ENCODE measurements at regions not wholly inside any gene's neighbourhood (a gene's known extent, or its start where the extent isn't known, plus 50 kb on each side); places are given as distances from the start of the nearest gene placed in this dataset. TPM values are rescaled to one million over a fixed set of nuclear protein-coding genes. Genes with fewer than 3 reads are reported as not detected.
"Not testable (repeated sequence)": the region's sequence is repeated elsewhere in the genome, so short reads cannot be mapped to it uniquely, and the experiment has no call there.

DNA sequence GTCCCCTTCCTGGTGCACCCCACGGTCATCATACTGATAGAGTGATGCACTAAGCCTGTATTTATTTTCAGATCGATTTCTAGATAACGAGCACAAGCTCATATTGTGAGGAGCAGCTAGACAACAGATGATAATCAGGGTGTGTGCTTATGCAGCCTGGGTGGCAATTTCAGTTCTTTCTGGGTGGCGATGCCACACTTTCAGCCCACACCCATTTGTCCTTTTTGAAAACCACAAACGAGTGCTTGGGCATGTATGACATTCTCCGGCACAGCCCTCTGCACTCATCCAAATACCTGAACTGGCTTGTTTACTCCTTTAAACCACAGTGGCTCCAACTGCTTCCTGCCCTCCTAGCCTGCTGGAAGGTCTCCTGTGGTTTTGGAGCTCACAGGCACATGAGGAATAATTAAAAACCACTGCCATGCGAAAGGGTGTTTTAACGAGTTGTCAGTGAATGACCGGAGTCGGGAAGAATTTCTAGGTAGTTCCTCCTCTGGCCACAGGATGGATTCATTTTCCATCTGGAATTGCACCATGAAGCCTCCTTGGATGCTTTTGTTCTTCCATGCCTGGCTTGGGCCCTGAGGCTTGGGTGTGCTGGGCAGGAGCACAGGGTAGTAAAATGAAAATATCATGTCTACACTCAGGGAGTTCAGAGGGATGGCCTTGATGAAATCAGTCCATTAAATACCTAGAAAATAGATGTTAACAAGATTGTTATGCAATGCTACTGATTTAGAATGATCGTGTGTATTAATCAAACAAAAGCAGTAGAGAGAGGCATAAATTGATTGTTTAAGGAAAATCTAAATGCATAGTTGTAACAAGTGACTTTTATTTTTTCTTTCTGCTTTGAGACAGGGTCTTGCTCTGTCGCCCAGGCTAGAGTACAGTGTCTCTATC, 52.4 kb upstream of the ITGB1 start:
- 59 to 62% methylated on average over 12 of the region's 12 CpGs for WGBS, 2 donors
- peaks cover 0 to 12% (median 0%) of the 10 kb centered on the region in 4 donors for H3K4me1 ChIP-seq
- H3K27me3 ChIP-seq: no peaks in the 10 kb centered on the region
- H3K9me3 ChIP-seq: no peaks in the 10 kb centered on the region
- no peak for DNase-seq (ENCODE audit: low spot score in 2 of 2)
- H3K36me3 ChIP-seq: no peaks in the 10 kb centered on the region
- TF ChIP-seq, protein P1, sequence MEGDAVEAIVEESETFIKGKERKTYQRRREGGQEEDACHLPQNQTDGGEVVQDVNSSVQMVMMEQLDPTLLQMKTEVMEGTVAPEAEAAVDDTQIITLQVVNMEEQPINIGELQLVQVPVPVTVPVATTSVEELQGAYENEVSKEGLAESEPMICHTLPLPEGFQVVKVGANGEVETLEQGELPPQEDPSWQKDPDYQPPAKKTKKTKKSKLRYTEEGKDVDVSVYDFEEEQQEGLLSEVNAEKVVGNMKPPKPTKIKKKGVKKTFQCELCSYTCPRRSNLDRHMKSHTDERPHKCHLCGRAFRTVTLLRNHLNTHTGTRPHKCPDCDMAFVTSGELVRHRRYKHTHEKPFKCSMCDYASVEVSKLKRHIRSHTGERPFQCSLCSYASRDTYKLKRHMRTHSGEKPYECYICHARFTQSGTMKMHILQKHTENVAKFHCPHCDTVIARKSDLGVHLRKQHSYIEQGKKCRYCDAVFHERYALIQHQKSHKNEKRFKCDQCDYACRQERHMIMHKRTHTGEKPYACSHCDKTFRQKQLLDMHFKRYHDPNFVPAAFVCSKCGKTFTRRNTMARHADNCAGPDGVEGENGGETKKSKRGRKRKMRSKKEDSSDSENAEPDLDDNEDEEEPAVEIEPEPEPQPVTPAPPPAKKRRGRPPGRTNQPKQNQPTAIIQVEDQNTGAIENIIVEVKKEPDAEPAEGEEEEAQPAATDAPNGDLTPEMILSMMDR (IDR thresholded peaks at IDR 0.05): peak in 2 of 5 experiments; percentile 13 to 36
- no peak for TF ChIP-seq POLR2A (IDR thresholded peaks at IDR 0.05)
- no peak overlapping the region for H3K4me3 ChIP-seq
- no peak overlapping the region for H3K27ac ChIP-seq

DNA sequence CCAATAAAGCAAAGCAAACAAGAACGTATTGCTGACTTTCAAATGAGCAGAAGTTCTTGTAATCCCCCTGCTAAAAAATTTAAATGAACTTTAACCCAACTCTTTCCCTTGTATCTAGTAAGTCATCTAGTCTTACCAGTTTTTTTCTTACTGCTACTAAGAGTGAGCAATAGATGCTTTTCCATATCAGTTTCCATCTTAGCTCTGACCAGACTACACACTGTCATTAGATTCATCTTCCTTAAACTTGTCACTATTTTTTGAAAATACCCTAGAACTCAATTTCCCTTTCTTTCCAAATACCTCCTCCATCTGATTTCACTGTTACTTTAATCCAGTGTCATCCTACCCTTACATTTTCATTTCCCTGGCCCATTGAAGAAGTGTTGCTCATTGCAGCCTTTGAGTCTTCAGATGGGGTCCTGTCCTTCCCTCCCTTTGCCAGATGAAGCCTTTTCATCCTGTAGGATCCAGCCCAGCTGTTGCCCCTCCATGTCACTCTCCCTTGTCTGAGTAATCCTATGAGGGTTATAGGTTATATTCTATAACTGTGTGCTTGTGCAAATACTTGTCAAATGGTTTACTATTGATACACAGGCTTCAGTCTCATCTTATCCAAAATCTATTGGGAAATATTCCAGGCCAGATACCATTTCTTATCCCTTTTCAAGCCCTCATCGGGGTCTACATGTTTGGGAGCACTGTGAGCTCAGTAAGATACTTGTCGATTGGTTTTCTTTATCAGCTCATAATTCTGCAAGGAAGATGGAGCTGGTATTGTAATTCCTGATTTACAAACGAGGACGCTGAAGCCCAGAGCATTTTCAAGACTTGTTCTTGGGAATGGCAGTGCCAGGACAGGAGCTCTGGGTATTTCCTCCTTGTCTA, 51.5 kb upstream of the ITGB1 start:
- WGBS, 2 donors: 67 to 70% methylated on average over 5 of the region's 5 CpGs
- no peaks in the 10 kb centered on the region for H3K27me3 ChIP-seq
- TF ChIP-seq, protein P1 (IDR thresholded peaks at IDR 0.05): no peak
- TF ChIP-seq POLR2A (IDR thresholded peaks at IDR 0.05) (no peak), EP300 (IDR thresholded peaks at IDR 0.05) (no peak)
- no peak for DNase-seq (ENCODE audit: low spot score in 2 of 2)
- H3K27ac ChIP-seq: no peak overlapping the region
- no peaks in the 10 kb centered on the region for H3K9me3 ChIP-seq
- H3K4me3 ChIP-seq: no peak overlapping the region
- peaks cover 0 to 20% (median 3%) of the 10 kb centered on the region in 4 donors for H3K4me1 ChIP-seq
- no peaks in the 10 kb centered on the region for H3K36me3 ChIP-seq

DNA sequence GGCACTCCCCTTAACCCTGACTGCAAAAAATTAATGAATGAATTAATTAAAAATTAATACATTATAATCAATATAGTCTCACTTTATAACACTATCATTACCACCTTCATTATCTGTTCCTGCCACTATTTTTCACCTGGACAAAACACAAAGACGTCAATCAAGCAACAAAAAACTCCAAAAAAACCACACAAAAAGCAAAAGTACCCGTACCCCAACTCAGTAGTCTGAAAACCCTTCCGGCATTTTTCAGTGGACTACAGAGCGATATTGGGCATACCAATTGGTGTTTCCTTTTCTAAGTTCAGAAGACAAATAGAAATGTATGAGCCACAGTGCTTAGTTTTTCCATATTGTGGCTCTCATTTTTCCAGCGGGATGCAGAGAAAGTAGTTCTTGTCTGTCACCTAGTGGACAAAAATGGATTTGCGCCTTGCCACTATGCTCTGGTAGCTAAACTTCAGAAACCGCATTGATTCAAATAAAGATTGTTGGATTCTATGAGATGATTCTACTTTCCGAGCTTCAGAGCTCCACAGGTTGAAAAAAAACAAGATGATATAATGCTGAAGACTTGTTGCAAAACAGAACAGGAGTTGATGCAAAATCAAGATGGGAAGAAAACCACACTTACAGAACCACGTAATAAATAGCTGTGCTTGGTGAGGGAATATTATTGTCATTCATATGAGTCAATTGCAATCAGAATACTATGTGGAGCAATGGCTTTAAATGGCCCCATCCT, 50.6 kb upstream of the ITGB1 start:
- Histone ChIP-seq H3K36me3 (no peaks in the 10 kb centered on the region), H3K4me3 (no peak overlapping the region), H3K27me3 (no peaks in the 10 kb centered on the region), H3K4me1 (peaks cover 0 to 20% (median 3%) of the 10 kb centered on the region in 4 donors), H3K27ac (no peak overlapping the region), H3K9me3 (no peaks in the 10 kb centered on the region)
- TF ChIP-seq EP300 (IDR thresholded peaks at IDR 0.05): peak in 1 of 2 donors; percentile 16
- no peak for TF ChIP-seq POLR2A (IDR thresholded peaks at IDR 0.05)
- TF ChIP-seq, protein P1 (IDR thresholded peaks at IDR 0.05): peak; percentile 93 to 99 (median 94)
- peak; percentile 44 to 89 for DNase-seq (ENCODE audit: low spot score in 2 of 2)
- 17 to 18% methylated on average over 9 of the region's 9 CpGs for WGBS, 2 donors

DNA sequence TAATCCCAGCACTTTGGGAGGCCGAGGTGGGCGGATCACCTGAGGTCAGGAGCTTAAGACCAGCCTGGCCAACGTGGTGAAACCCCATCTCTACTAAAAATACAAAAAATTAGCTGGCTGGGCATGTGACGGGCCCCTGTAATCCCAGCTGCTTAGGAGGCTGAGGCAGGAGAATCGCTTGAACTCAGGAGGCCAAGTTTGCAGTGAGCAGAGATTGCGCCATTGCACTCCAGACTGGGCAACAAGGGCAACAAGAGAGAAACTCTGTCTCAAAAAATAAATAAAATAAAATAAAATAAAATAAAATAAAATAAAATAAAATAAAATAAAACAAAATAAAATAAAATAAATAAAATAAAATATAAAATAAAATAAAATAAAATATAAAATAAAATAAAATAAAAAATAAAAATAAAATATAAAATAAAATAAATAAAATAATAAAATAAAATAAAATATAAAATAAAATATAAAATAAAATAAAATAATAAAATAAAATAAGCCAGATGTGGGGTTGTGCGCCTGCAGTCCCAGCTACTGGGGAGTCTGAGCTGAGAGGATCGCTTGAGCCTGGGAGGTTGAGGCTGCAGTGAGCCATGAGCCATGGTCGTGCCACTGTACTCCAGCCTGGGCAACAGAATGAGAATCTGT, 49.8 kb upstream of the ITGB1 start:
- 95% methylated on average over 9 of the region's 9 CpGs for whole genome bisulfite sequencing, 2 donors
- DNase-seq (ENCODE audit: low spot score in 2 of 2); H3K36me3 ChIP-seq; H3K4me3 ChIP-seq; H3K9me3 ChIP-seq; H3K27ac ChIP-seq; H3K27me3 ChIP-seq: not testable (repeated sequence)
- peaks cover 0 to 20% (median 3%) of the 10 kb centered on the region in 4 donors for H3K4me1 ChIP-seq

Small RNAs in the stretch of these regions (small RNA-seq; reads per million reads assigned to genes)
- gene AL365203.1 (not detected), gene MTND4LP11 (not detected), gene RN7SL847P (not detected)
